ENCODE measurements at regions not wholly inside any gene's neighbourhood (a gene's known extent, or its start where the extent isn't known, plus 50 kb on each side); places are given as distances from the start of the nearest gene placed in this dataset.

GRCh38 chr7:89655946-89656345 lies 498.3 kb upstream of the STEAP1 start:
- no peak for TF ChIP-seq POLR2AphosphoS5 (IDR thresholded peaks at IDR 0.05; ENCODE audit: low read depth, low read length)
- no peak for TF ChIP-seq POLR2A (IDR thresholded peaks at IDR 0.05; ENCODE audit: low read depth, low read length)

Data from GM12892 (cell line).